H1 (cell line): ENCODE measurements at regions not wholly inside any gene's neighbourhood (a gene's known extent, or its start where the extent isn't known, plus 50 kb on each side); places are given as distances from the start of the nearest gene placed in this dataset.

ENCODE experiments used
- CTCF ChIA-PET: fragments of 300-600 bp; sonication (Branson Sonifier 250); formaldehyde crosslinking; loops from one replicate; lab custom pipeline; 2021; ENCODE audit not compliant: partially characterized antibody; lab: Charles Lee
- POLR2A ChIA-PET: fragments of 300-600 bp; sonication (Branson Sonifier 250); formaldehyde crosslinking; loops from one replicate; lab custom pipeline; 2021; ENCODE audit warnings: inconsistent platforms; ENCODE audit not compliant: partially characterized antibody; lab: Charles Lee
- DNase-seq, 2 experiments: peaks; one replicate each; pipeline versions ENCODE4 v3.0.0 to v3.0.0-alpha.2; 2010 to 2022; ENCODE audit warnings: low spot score in 2 of 2, low read depth in 1 of 2, mixed read lengths in 1 of 2
- FAIRE-seq: peaks from 2 replicates; lab custom pipeline; 2011; peaks lifted over from hg19 to GRCh38; lab: Jason Lieb, UNC
- H2AFZ ChIP-seq: 2 replicates; pipeline ENCODE4 v1.8.1; 2012; ENCODE audit warnings: low read length, inconsistent platforms
- H2AK5ac ChIP-seq: 2 replicates; pipeline ENCODE4 v1.6.1; 2013; ENCODE audit warnings: low read depth, low read length
- H2BK120ac ChIP-seq: replicated peaks from 2 replicates; pipeline ENCODE3; 2013; ENCODE audit warnings: low read depth, low read length, inconsistent platforms
- H2BK12ac ChIP-seq: 2 replicates; pipeline ENCODE4 v1.6.1; 2013; ENCODE audit warnings: low read depth, low read length
- H2BK15ac ChIP-seq: 2 replicates; pipeline ENCODE4 v1.6.1; 2013; ENCODE audit warnings: low read length
- H2BK20ac ChIP-seq: 2 replicates; pipeline ENCODE4 v1.6.1; 2013; ENCODE audit warnings: low read length
- H2BK5ac ChIP-seq: 2 replicates; pipeline ENCODE4 v1.6.1; 2013; ENCODE audit warnings: low read depth, low read length
- H3K14ac ChIP-seq: 2 replicates; pipeline ENCODE4 v1.6.1; 2013; ENCODE audit warnings: inconsistent platforms; ENCODE audit not compliant: insufficient read length
- H3K18ac ChIP-seq: 2 replicates; pipeline ENCODE4 v1.6.1; 2013; ENCODE audit warnings: low read length; ENCODE audit errors: extremely low read depth
- H3K23ac ChIP-seq: 2 replicates; pipeline ENCODE4 v1.6.1; 2013; ENCODE audit warnings: inconsistent platforms; ENCODE audit not compliant: insufficient read length
- H3K23me2 ChIP-seq: 2 replicates; pipeline ENCODE4 v1.6.1; 2013; ENCODE audit warnings: low read depth, low read length
- H3K27ac ChIP-seq: 2 replicates; pipeline ENCODE4 v1.6.1; 2011; ENCODE audit warnings: low read depth, low read length, inconsistent platforms
- H3K27me3 ChIP-seq, 4 experiments: replicated peaks in 1 of 4; 1 replicate in 1 of 4; 2 replicates in 3 of 4; pipeline versions ENCODE4 v1.6.1 to v1.8.1; 2011 to 2013; ENCODE audit warnings: low read length in 3 of 4, mild to moderate bottlenecking in 3 of 4, inconsistent platforms in 2 of 4, mixed read lengths in 2 of 4, moderate library complexity in 1 of 4; ENCODE audit not compliant: control insufficient read depth in 3 of 4, insufficient read depth in 3 of 4; ENCODE audit errors: extremely low read depth in 1 of 4
- H3K36me3 ChIP-seq, 4 experiments: 2 replicates each; pipeline versions ENCODE4 v1.6.1 to v1.8.1; 2011 to 2013; ENCODE audit warnings: mild to moderate bottlenecking in 4 of 4, low read length in 3 of 4, moderate library complexity in 2 of 4, control low read depth in 1 of 4, inconsistent platforms in 1 of 4; ENCODE audit not compliant: insufficient read depth in 4 of 4, control insufficient read depth in 2 of 4
- H3K4ac ChIP-seq: replicated peaks from 2 replicates; pipeline ENCODE3; 2013; ENCODE audit warnings: low read length, low read depth, mixed read lengths, inconsistent platforms; ENCODE audit not compliant: insufficient read length
- H3K4me1 ChIP-seq, 4 experiments: replicated peaks in 1 of 4; 1 replicate in 1 of 4; 2 replicates in 3 of 4; pipeline versions ENCODE4 v1.6.1 to v1.8.1; 2011 to 2013; ENCODE audit warnings: low read length in 3 of 4, inconsistent platforms in 2 of 4, mixed read lengths in 1 of 4; ENCODE audit not compliant: insufficient read depth in 4 of 4, control insufficient read depth in 3 of 4
- H3K4me2 ChIP-seq, 2 experiments: 2 replicates each; pipeline versions ENCODE4 v1.6.1 to v1.8.1; 2011 to 2013; ENCODE audit warnings: low read depth in 2 of 2, low read length in 2 of 2, control low read depth in 1 of 2, inconsistent platforms in 1 of 2, mild to moderate bottlenecking in 1 of 2; ENCODE audit not compliant: insufficient read depth in 1 of 2
- H3K4me3 ChIP-seq, 4 experiments: fragments of 200-600, 300-600 bp in 1 of 4; sonication (generic), shearing (Covaris generic), sonication (Bioruptor Twin) in 1 of 4; 2 replicates each; pipeline versions ENCODE4 v1.5.1 to v1.8.1; 2011 to 2016; ENCODE audit warnings: low read length in 4 of 4, low read depth in 3 of 4, control low read depth in 2 of 4, inconsistent platforms in 2 of 4, mild to moderate bottlenecking in 2 of 4, mixed read lengths in 1 of 4, moderate library complexity in 1 of 4; ENCODE audit not compliant: insufficient read depth in 2 of 4; ENCODE audit errors: extremely low read depth in 1 of 4
- H3K56ac ChIP-seq: replicated peaks from 2 replicates; pipeline ENCODE3; 2013; ENCODE audit warnings: low read depth, mild to moderate bottlenecking, mixed read lengths, low read length, inconsistent platforms; ENCODE audit not compliant: insufficient read length
- H3K79me1 ChIP-seq: 2 replicates; pipeline ENCODE4 v1.6.1; 2013; ENCODE audit warnings: low read depth, low read length, control low read depth
- H3K79me2 ChIP-seq, 2 experiments: 2 replicates each; pipeline versions ENCODE4 v1.6.1 to v1.8.1; 2012 to 2013; ENCODE audit warnings: low read length in 2 of 2, mild to moderate bottlenecking in 2 of 2, inconsistent platforms in 1 of 2; ENCODE audit not compliant: insufficient read depth in 2 of 2, control insufficient read depth in 1 of 2
- H3K9ac ChIP-seq, 4 experiments: replicated peaks in 1 of 4; 1 replicate in 1 of 4; 2 replicates in 3 of 4; pipeline versions ENCODE4 v1.6.1 to v1.8.1; 2011 to 2013; ENCODE audit warnings: low read depth in 3 of 4, low read length in 3 of 4, control low read depth in 2 of 4, mild to moderate bottlenecking in 2 of 4, moderate library complexity in 2 of 4, inconsistent platforms in 1 of 4; ENCODE audit errors: extremely low read depth in 1 of 4
- H3K9me3 ChIP-seq, 2 experiments: 2 replicates each; pipeline versions ENCODE4 v1.6.1 to v1.8.1; 2012 to 2013; ENCODE audit warnings: mild to moderate bottlenecking in 2 of 2, moderate library complexity in 2 of 2, control low read depth in 1 of 2, inconsistent platforms in 1 of 2, low read depth in 1 of 2, low read length in 1 of 2, mixed read lengths in 1 of 2; ENCODE audit not compliant: insufficient read depth in 2 of 2
- H4K20me1 ChIP-seq, 2 experiments: replicated peaks in 1 of 2; 2 replicates each; pipeline versions ENCODE3 to v1.8.1; 2011 to 2013; ENCODE audit warnings: inconsistent platforms in 2 of 2, low read length in 2 of 2, mild to moderate bottlenecking in 1 of 2; ENCODE audit not compliant: insufficient read depth in 2 of 2, control insufficient read depth in 1 of 2
- H4K5ac ChIP-seq: 2 replicates; pipeline ENCODE4 v1.6.1; 2013; ENCODE audit warnings: low read length, low read depth, mixed read lengths, inconsistent platforms; ENCODE audit not compliant: insufficient read length
- H4K8ac ChIP-seq: 2 replicates; pipeline ENCODE4 v1.8.0; 2013; ENCODE audit warnings: mild to moderate bottlenecking, moderate library complexity, low read length, inconsistent platforms; ENCODE audit not compliant: insufficient read depth; ENCODE audit errors: extremely low read depth
- H4K91ac ChIP-seq: replicated peaks from 2 replicates; pipeline ENCODE3; 2013; ENCODE audit warnings: low read length, mixed read lengths, inconsistent platforms; ENCODE audit not compliant: insufficient read length
- E2F6 ChIP-seq: IDR thresholded peaks from 2 replicates; pipeline ENCODE4 v1.6.1; 2012; ENCODE audit warnings: inconsistent platforms
- WGBS, 2 experiments: shearing (Covaris generic) in 1 of 2; methylation state at CpG; one replicate each; pipeline versions ENCODE4 v1.1.6 to v1.1.7; 2013 to 2015; ENCODE audit warnings: low lambda C conversion rate in 2 of 2, mixed read lengths in 2 of 2, inconsistent platforms in 1 of 2, low coverage in 1 of 2, missing lambda C conversion rate in 1 of 2; ENCODE audit not compliant: insufficient replicate concordance in 2 of 2, insufficient coverage in 1 of 2, insufficient read length in 1 of 2; ENCODE audit errors: extremely low coverage in 1 of 2, missing lambda C conversion rate in 1 of 2; 5-methylcytosine and 5-hydroxymethylcytosine counted together

- TF ChIP-seq E2F6, result no peak
- H3K79me2 ChIP-seq, result no peaks in the 10 kb centered on the region
- POLR2A ChIA-PET, result no interaction called here
- no peak overlapping the region for H4K8ac ChIP-seq
- H4K5ac ChIP-seq, result no peak overlapping the region
- CTCF ChIA-PET, result interaction anchor here (1.3 kb wide), 1 partner anchor 26 kb away, joined by 3 read pairs; no protein-coding TSS in a partner anchor
- H2BK15ac ChIP-seq, result no peak overlapping the region
- no peak overlapping the region for H3K27ac ChIP-seq
- no peaks in the 10 kb centered on the region; a peak in 1 of 7 replicates for H3K27me3 ChIP-seq
- H3K4me2 ChIP-seq, result no peak overlapping the region
- H4K91ac ChIP-seq, result no peak overlapping the region
- no peak overlapping the region for H3K56ac ChIP-seq
- H4K20me1 ChIP-seq, result no peaks in the 10 kb centered on the region
- DNase-seq (no peak), FAIRE-seq (no peak)
- no peaks in the 10 kb centered on the region for H3K9me3 ChIP-seq
- peaks cover 0 to 7% (median 2%) of the 10 kb centered on the region in 4 experiments; a peak in 2 of 7 replicates for H3K4me1 ChIP-seq
- H3K79me1 ChIP-seq, result no peaks in the 10 kb centered on the region
- H3K18ac ChIP-seq, result no peak overlapping the region
- H3K9ac ChIP-seq, result no peak overlapping the region
- no peaks in the 10 kb centered on the region for H3K23me2 ChIP-seq
- H3K14ac ChIP-seq, result no peak overlapping the region
- H2BK120ac ChIP-seq, result no peak overlapping the region
- H3K36me3 ChIP-seq, result no peaks in the 10 kb centered on the region
- no peak overlapping the region for H2BK12ac ChIP-seq
- H3K23ac ChIP-seq, result no peak overlapping the region
- H2AFZ ChIP-seq, result no peak overlapping the region
- no peak overlapping the region for H3K4ac ChIP-seq
- no peak overlapping the region for H2BK20ac ChIP-seq
- H2BK5ac ChIP-seq, result no peak overlapping the region
- no peak overlapping the region for H2AK5ac ChIP-seq
- no peak overlapping the region for H3K4me3 ChIP-seq
- WGBS, 2 experiments, result 90% methylated on average over 5 of the region's 5 CpGs; no CpG with 5 or more reads in 1 of the 2 experiments
These were observed 521.5 kb downstream of the FUT8 start for GRCh38 chr14:65934070-65934435.
